Uterus (tissue), 3 donors: ENCODE measurements at regions not wholly inside any gene's neighbourhood (a gene's known extent, or its start where the extent isn't known, plus 50 kb on each side); places are given as distances from the start of the nearest gene placed in this dataset.
"Not testable (repeated sequence)": the region's sequence is repeated elsewhere in the genome, so short reads cannot be mapped to it uniquely, and the experiment has no call there.

ENCODE experiments used
- DNase-seq, 2 donors: peaks; one replicate each; pipeline ENCODE4 v3.0.0-alpha.2; 2019 to 2020
- H3K27ac ChIP-seq, 2 donors: fragments of 200-600 bp; sonication (generic); 1 replicate in 1 of 2; 2 replicates in 1 of 2; pipeline ENCODE4 v1.5.1; 2016 to 2018
- H3K27me3 ChIP-seq, 2 donors: fragments of 200-600 bp; sonication (generic); one replicate each; pipeline ENCODE4 v1.5.1; 2018 to 2019; ENCODE audit warnings: control low read depth in 1 of 2
- H3K36me3 ChIP-seq, 2 donors: fragments of 200-600 bp; sonication (generic); one replicate each; pipeline ENCODE4 v1.5.1; 2019; ENCODE audit warnings: control low read depth in 1 of 2
- H3K4me1 ChIP-seq, 2 donors: fragments of 200-600 bp; sonication (generic); one replicate each; pipeline ENCODE4 v1.5.1; 2018 to 2019; ENCODE audit warnings: control low read depth in 1 of 2
- H3K4me3 ChIP-seq, 2 donors: fragments of 200-600 bp; sonication (generic); 1 replicate in 1 of 2; 2 replicates in 1 of 2; pipeline ENCODE4 v1.5.1; 2018 to 2019; ENCODE audit warnings: mild to moderate bottlenecking in 1 of 2
- H3K9me3 ChIP-seq, 2 donors: fragments of 200-600 bp; sonication (generic); one replicate each; pipeline ENCODE4 v1.5.1; 2019; ENCODE audit warnings: control low read depth in 1 of 2
- POLR2A ChIP-seq, 2 donors: fragments of 450-650 bp; IDR thresholded peaks; one replicate each; pipeline ENCODE4 v1.6.1; 2016; ENCODE audit warnings: antibody characterized with exemption in 2 of 2, mild to moderate bottlenecking in 1 of 2, moderate library complexity in 1 of 2
- intact Hi-C: fragments of 100-400 bp; cut with DNase I; formaldehyde crosslinking; loops from one replicate; pipeline ENCODE4 v1.15.1; 2023; ENCODE audit warnings: low total_unique reads
- TF ChIP-seq, protein P1 (sequence below), 4 experiments: fragments of 200-600 bp in 2 of 4; fragments of 450-650 bp in 2 of 4; sonication (generic) in 2 of 4; IDR thresholded peaks; one replicate each; pipeline ENCODE4 v1.5.1; 2016 to 2019; ENCODE audit warnings: antibody characterized with exemption in 4 of 4, mild to moderate bottlenecking in 2 of 4, moderate library complexity in 1 of 4
- donor health status: DM: yes; HTN: yes; CAD: no.

GRCh38 chr4:156116991-156117390 is 163.3 kb upstream of the CTSO start:
- H3K4me3 ChIP-seq = no peak overlapping the region
- no peak for DNase-seq
- intact Hi-C loops = no loop called here
- no peaks in the 10 kb centered on the region for H3K4me1 ChIP-seq
- no peaks in the 10 kb centered on the region for H3K27me3 ChIP-seq
- H3K36me3 ChIP-seq = no peaks in the 10 kb centered on the region
- no peak overlapping the region for H3K27ac ChIP-seq
- TF ChIP-seq POLR2A (IDR thresholded peaks at IDR 0.05) = no peak
- TF ChIP-seq, protein P1, sequence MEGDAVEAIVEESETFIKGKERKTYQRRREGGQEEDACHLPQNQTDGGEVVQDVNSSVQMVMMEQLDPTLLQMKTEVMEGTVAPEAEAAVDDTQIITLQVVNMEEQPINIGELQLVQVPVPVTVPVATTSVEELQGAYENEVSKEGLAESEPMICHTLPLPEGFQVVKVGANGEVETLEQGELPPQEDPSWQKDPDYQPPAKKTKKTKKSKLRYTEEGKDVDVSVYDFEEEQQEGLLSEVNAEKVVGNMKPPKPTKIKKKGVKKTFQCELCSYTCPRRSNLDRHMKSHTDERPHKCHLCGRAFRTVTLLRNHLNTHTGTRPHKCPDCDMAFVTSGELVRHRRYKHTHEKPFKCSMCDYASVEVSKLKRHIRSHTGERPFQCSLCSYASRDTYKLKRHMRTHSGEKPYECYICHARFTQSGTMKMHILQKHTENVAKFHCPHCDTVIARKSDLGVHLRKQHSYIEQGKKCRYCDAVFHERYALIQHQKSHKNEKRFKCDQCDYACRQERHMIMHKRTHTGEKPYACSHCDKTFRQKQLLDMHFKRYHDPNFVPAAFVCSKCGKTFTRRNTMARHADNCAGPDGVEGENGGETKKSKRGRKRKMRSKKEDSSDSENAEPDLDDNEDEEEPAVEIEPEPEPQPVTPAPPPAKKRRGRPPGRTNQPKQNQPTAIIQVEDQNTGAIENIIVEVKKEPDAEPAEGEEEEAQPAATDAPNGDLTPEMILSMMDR (IDR thresholded peaks at IDR 0.05) = no peak
- no peaks in the 10 kb centered on the region for H3K9me3 ChIP-seq

DNA sequence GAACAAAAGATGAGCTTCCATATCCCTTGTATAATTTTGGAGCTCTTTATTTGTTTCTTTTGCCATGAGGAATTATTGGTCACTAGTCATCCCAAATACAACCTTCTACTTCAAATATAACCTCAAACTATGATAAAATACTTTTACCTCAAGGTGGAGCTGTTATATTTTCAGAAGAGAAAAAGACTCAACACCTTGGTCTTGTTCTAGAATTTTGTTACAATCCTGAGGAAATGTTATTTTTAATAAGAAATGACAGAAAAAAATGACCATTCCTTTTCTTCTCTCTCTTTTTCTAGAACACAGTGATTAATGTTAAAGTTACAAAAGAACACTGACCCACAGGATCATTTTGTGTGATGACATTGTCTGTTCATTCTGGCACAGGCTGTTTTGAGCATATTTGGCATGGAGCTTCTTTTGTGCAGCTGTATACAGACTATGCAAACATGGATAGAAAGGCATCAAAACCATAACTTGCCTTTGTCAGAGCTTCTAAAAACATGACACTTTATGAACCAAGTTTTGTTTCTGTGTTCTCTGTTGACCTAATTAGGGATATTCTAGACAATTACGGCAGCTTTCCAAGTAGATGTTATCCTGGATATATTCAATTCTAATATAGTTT is 159.6 kb upstream of the CTSO start:
- intact Hi-C loops = no loop called here

DNA sequence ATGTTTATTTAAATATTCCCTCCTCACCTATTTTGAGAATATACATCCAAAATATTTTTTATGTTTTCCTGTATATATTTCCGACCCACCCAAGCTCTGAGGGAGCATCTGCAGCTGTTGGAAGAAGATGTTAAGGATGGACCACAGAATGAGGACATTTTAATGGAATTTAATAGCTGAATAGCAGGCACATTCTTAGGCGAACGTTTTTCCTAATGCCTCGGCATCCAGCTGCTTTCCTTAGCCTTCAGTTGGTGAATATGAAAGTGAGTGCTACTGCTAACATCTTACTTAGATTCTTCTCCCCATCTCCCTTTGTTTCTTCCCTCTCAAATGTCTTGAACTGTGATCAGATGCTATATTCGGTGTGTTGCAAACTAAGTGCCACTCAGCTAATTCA is 158.0 kb upstream of the CTSO start:
- Histone ChIP-seq H3K4me3 (no peak overlapping the region), H3K4me1 (no peaks in the 10 kb centered on the region), H3K36me3 (no peaks in the 10 kb centered on the region), H3K27me3 (no peaks in the 10 kb centered on the region), H3K27ac (no peak overlapping the region), H3K9me3 (no peaks in the 10 kb centered on the region)
- intact Hi-C loops = no loop called here
- DNase-seq = no peak
- TF ChIP-seq, protein P1 (IDR thresholded peaks at IDR 0.05) = no peak
- no peak for TF ChIP-seq POLR2A (IDR thresholded peaks at IDR 0.05)

More for the DNA sequence above, 159.6 kb upstream of the CTSO start:
- Histone ChIP-seq H3K27ac (no peak overlapping the region), H3K4me3 (no peak overlapping the region), H3K27me3 (no peaks in the 10 kb centered on the region), H3K36me3 (no peaks in the 10 kb centered on the region), H3K4me1 (no peaks in the 10 kb centered on the region), H3K9me3 (no peaks in the 10 kb centered on the region)
- no peak for DNase-seq
- no peak for TF ChIP-seq POLR2A (IDR thresholded peaks at IDR 0.05)
- TF ChIP-seq, protein P1 (IDR thresholded peaks at IDR 0.05) = peak in 2 of 4 experiments; percentile 6 to 15

DNA sequence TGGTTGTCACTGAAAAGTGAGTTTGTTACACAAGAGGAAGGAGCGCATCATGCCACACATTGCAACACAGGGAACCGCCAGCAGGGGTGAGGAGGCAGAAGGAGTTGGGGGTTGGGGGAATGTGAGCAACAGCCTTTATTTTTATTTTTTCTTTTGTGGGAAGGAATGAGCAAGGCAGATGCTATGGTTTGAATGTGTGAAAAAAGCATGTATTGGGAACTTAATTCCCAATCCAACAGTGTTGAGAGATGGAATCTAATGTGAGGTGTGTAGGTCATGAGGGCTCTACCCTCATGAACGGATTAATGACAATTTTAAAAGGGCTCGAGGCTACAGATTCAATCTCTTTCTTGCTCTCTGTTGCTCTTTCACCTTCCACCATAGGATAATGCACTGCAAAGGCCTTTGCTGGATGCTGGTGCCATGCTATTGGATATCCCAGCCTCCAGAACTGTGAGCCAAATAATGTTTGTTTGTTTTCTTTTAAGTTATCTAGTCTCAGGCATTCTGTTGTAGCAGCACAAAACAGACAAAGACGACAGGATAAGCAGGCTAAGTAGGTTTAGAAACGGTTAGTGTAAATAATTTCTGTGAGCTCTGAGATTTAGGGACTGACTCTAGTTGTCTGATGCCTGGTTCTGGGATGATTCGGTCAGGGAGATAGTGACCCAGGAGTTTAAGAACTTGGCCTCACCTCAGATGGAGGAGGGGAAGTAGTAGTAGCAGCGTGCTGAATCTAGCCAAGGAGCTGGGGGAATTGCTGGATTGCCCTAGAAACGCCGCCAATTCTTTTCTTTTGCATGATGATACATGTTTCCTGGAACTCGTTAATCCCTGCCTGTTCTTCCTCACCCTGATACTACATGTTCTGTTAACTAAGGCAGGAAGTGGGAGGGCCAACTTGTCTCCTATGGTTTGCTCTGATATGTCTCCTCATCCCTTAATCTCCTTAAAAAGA is 156.6 kb upstream of the CTSO start:
- peak overlapping the region in 1 of 2 donors; percentile 40 for H3K27ac ChIP-seq
- H3K9me3 ChIP-seq = no peaks in the 10 kb centered on the region
- intact Hi-C loops = no loop called here
- peak; percentile 52 to 63 for DNase-seq
- no peaks in the 10 kb centered on the region for H3K36me3 ChIP-seq
- no peaks in the 10 kb centered on the region for H3K4me1 ChIP-seq
- no peaks in the 10 kb centered on the region for H3K27me3 ChIP-seq
- no peak for TF ChIP-seq POLR2A (IDR thresholded peaks at IDR 0.05)
- TF ChIP-seq, protein P1 (IDR thresholded peaks at IDR 0.05) = no peak
- no peak overlapping the region for H3K4me3 ChIP-seq

- H3K4me1 ChIP-seq, DNase-seq, H3K9me3 ChIP-seq, H3K27ac ChIP-seq, H3K27me3 ChIP-seq, H3K4me3 ChIP-seq, intact Hi-C loops, H3K36me3 ChIP-seq: not testable (repeated sequence)
These were observed 155.4 kb upstream of the CTSO start for GRCh38 chr4:156109087-156109486.
